ENCODE measurements at regions not wholly inside any gene's neighbourhood (a gene's known extent, or its start where the extent isn't known, plus 50 kb on each side); places are given as distances from the start of the nearest gene placed in this dataset.

GRCh38 chr6:74063391-74063790, 367.4 kb downstream of the CD109 start (continued):
- TF ChIP-seq FOXJ3 (CRISPR knock-in tag; IDR thresholded peaks at IDR 0.05) = no peak

- Histone ChIP-seq H2AFZ (ENCODE audit: low read depth, low read length) (no peak overlapping the region), H3K27me3 (ENCODE audit: control insufficient read depth in 2 of 2, insufficient read depth in 2 of 2, low read length in 2 of 2) (no peaks in the 10 kb centered on the region), H3K36me3 (ENCODE audit: control insufficient read depth, insufficient read depth, low read length) (no peaks in the 10 kb centered on the region), H4K20me1 (replicated peaks; ENCODE audit: control insufficient read depth, insufficient read depth, low read length) (no peaks in the 10 kb centered on the region), H3K4me1 (replicated peaks in 1 of 2; ENCODE audit: control insufficient read depth in 2 of 2, insufficient read depth in 2 of 2, low read length in 2 of 2) (no peaks in the 10 kb centered on the region), H3K79me2 (ENCODE audit: control insufficient read depth, insufficient read depth, low read length) (no peaks in the 10 kb centered on the region), H3K9me1 (ENCODE audit: control insufficient read depth, insufficient read depth, low read length) (no peaks in the 10 kb centered on the region), H3K9ac (ENCODE audit: insufficient read depth in 1 of 2, low read depth in 2 of 2, low read length in 2 of 2) (no peak overlapping the region), H3K9me3 (replicated peaks; ENCODE audit: control insufficient read depth, insufficient read depth, low read depth, low read length) (no peaks in the 10 kb centered on the region), H3K4me3 (no peak overlapping the region), H3K27ac (ENCODE audit: extremely low read depth, low read depth, low read length) (no peak overlapping the region), H3K4me2 (ENCODE audit: insufficient read depth, low read length) (no peak overlapping the region)
- in situ Hi-C loops (cut with MboI) (no loop called here), intact Hi-C loops (cut with micrococcal nuclease) (no loop called here)
- 0% methylated on average over 1 of the region's 1 CpG for WGBS (ENCODE audit: insufficient coverage, low coverage, missing lambda C conversion rate)
- ATAC-seq (no peak), FAIRE-seq (no peak), DNase-seq (ENCODE audit: extremely low read depth in 1 of 4, low spot score in 3 of 4) (no peak)
- ChIA-PET CTCF (ENCODE audit: low intra/inter-chr PET ratio) (interaction anchor here (0.6 kb wide), 1 partner anchor 322 kb away, joined by 3 read pairs; no protein-coding TSS in a partner anchor), POLR2A (no interaction called here)
- no peak for TF ChIP-seq SRSF9 (IDR thresholded peaks at IDR 0.05; ENCODE audit: borderline replicate concordance, low read depth, low read length)
- no peak for TF ChIP-seq TEAD1 (CRISPR knock-in tag; IDR thresholded peaks at IDR 0.05)
- TF ChIP-seq NR4A1 (CRISPR knock-in tag; IDR thresholded peaks at IDR 0.05) = no peak
- no peak for TF ChIP-seq NR4A1 (tag; IDR thresholded peaks at IDR 0.05)
- no peak for TF ChIP-seq ESRRB (CRISPR knock-in tag; IDR thresholded peaks at IDR 0.05; ENCODE audit: borderline replicate concordance)
- no peak for TF ChIP-seq MYNN (IDR thresholded peaks at IDR 0.05)
- TF ChIP-seq MYNN (CRISPR knock-in tag; IDR thresholded peaks at IDR 0.05) = no peak
- no peak for TF ChIP-seq SRSF1 (IDR thresholded peaks at IDR 0.05; ENCODE audit: low read depth, low read length)
- TF ChIP-seq IRF9 (tag; IDR thresholded peaks at IDR 0.05) = no peak
- no peak for TF ChIP-seq ATF2 (CRISPR knock-in tag; IDR thresholded peaks at IDR 0.05)
- no peak for TF ChIP-seq PHF8 (IDR thresholded peaks at IDR 0.05; ENCODE audit: borderline replicate concordance, low read length)
- no peak for TF ChIP-seq CBX5 (IDR thresholded peaks at IDR 0.05; ENCODE audit: borderline replicate concordance, low read depth)
- TF ChIP-seq MXI1 (IDR thresholded peaks at IDR 0.05; ENCODE audit: low read depth, low read length) = no peak
- TF ChIP-seq ZNF395 (CRISPR knock-in tag; IDR thresholded peaks at IDR 0.05) = no peak
- no peak for TF ChIP-seq ZC3H8 (IDR thresholded peaks at IDR 0.05)
- TF ChIP-seq MCM7 (IDR thresholded peaks at IDR 0.05) = no peak
- no peak for TF ChIP-seq BMI1 (IDR thresholded peaks at IDR 0.05; ENCODE audit: low read length)
- no peak for TF ChIP-seq ZNF217 (CRISPR knock-in tag; IDR thresholded peaks at IDR 0.05)
- TF ChIP-seq SMAD1 (IDR thresholded peaks at IDR 0.05; ENCODE audit: low read depth, low read length, partially characterized antibody) = no peak
- no peak for TF ChIP-seq FOXM1 (IDR thresholded peaks at IDR 0.05; ENCODE audit: low read depth)
- TF ChIP-seq FOXM1 (CRISPR knock-in tag; IDR thresholded peaks at IDR 0.05; ENCODE audit: low read depth) = no peak
- no peak for TF ChIP-seq NR2F6 (CRISPR knock-in tag; IDR thresholded peaks at IDR 0.05)
- BruUV-seq (replicated peaks) = no TSS peak
Observed at GRCh38 chr6:74061201-74061600, 365.2 kb downstream of the CD109 start.

All from K562 (cell line).